ENCODE measurements at regions not wholly inside any gene's neighbourhood (a gene's known extent, or its start where the extent isn't known, plus 50 kb on each side); places are given as distances from the start of the nearest gene placed in this dataset.

- H3F3A ChIP-seq (ENCODE audit: insufficient read depth, low read length, poor library complexity, severe bottlenecking): no peaks in the 10 kb centered on the region
- H3K9me2 ChIP-seq (ENCODE audit: insufficient read depth, low read length): no peaks in the 10 kb centered on the region
- H3K79me2 ChIP-seq (replicated peaks; ENCODE audit: insufficient read depth, low read length): no peaks in the 10 kb centered on the region
- H3K36me3 ChIP-seq (ENCODE audit: insufficient read depth, low read length): no peaks in the 10 kb centered on the region
- H3K4me3 ChIP-seq (ENCODE audit: low read length): no peak overlapping the region
- H3K27me3 ChIP-seq (ENCODE audit: insufficient read depth, low read depth, low read length): no peaks in the 10 kb centered on the region
- TF ChIP-seq EP300 (conservative IDR thresholded peaks at IDR 0.05; ENCODE audit: poor library complexity, severe bottlenecking) (no peak), RAD21 (conservative IDR thresholded peaks at IDR 0.05) (no peak), EZH2 (IDR thresholded peaks at IDR 0.05; ENCODE audit: borderline replicate concordance, insufficient read depth, low read length, poor library complexity, severe bottlenecking) (no peak), POLR2AphosphoS5 (IDR thresholded peaks at IDR 0.05) (no peak), TAF1 (IDR thresholded peaks at IDR 0.05; ENCODE audit: low read depth) (no peak), MXI1 (conservative IDR thresholded peaks at IDR 0.05; ENCODE audit: poor library complexity, severe bottlenecking) (no peak), CTCF (IDR thresholded peaks at IDR 0.05; ENCODE audit: poor library complexity, severe bottlenecking) (no peak), SMC3 (conservative IDR thresholded peaks at IDR 0.05; ENCODE audit: poor library complexity) (no peak)
- TF ChIP-seq, protein P1, sequence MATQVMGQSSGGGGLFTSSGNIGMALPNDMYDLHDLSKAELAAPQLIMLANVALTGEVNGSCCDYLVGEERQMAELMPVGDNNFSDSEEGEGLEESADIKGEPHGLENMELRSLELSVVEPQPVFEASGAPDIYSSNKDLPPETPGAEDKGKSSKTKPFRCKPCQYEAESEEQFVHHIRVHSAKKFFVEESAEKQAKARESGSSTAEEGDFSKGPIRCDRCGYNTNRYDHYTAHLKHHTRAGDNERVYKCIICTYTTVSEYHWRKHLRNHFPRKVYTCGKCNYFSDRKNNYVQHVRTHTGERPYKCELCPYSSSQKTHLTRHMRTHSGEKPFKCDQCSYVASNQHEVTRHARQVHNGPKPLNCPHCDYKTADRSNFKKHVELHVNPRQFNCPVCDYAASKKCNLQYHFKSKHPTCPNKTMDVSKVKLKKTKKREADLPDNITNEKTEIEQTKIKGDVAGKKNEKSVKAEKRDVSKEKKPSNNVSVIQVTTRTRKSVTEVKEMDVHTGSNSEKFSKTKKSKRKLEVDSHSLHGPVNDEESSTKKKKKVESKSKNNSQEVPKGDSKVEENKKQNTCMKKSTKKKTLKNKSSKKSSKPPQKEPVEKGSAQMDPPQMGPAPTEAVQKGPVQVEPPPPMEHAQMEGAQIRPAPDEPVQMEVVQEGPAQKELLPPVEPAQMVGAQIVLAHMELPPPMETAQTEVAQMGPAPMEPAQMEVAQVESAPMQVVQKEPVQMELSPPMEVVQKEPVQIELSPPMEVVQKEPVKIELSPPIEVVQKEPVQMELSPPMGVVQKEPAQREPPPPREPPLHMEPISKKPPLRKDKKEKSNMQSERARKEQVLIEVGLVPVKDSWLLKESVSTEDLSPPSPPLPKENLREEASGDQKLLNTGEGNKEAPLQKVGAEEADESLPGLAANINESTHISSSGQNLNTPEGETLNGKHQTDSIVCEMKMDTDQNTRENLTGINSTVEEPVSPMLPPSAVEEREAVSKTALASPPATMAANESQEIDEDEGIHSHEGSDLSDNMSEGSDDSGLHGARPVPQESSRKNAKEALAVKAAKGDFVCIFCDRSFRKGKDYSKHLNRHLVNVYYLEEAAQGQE (IDR thresholded peaks at IDR 0.05; ENCODE audit: borderline replicate concordance): no peak
- no peaks in the 10 kb centered on the region for H3K9me3 ChIP-seq (ENCODE audit: low read length)
- H3K4me2 ChIP-seq (ENCODE audit: low read length): no peak overlapping the region
- H2AFZ ChIP-seq (ENCODE audit: low read depth, low read length): no peak overlapping the region
- H3K27ac ChIP-seq (ENCODE audit: low read length): no peak overlapping the region
- no peaks in the 10 kb centered on the region for H4K20me1 ChIP-seq (ENCODE audit: insufficient read depth)
- H3K9ac ChIP-seq (ENCODE audit: low read length): no peak overlapping the region
Measured at GRCh38 chr6:19324376-19324775, 512.8 kb upstream of the ID4 start.

GRCh38 chr6:19325335-19325789, 511.8 kb upstream of the ID4 start:
- Histone ChIP-seq H3K79me2 (replicated peaks; ENCODE audit: insufficient read depth, low read length) (no peaks in the 10 kb centered on the region), H3K4me2 (ENCODE audit: low read length) (no peak overlapping the region), H3K9me3 (ENCODE audit: low read length) (no peaks in the 10 kb centered on the region), H2AFZ (ENCODE audit: low read depth, low read length) (no peak overlapping the region), H4K20me1 (ENCODE audit: insufficient read depth) (no peaks in the 10 kb centered on the region), H3K27me3 (ENCODE audit: insufficient read depth, low read depth, low read length) (no peaks in the 10 kb centered on the region), H3K9me2 (ENCODE audit: insufficient read depth, low read length) (no peaks in the 10 kb centered on the region), H3K9ac (ENCODE audit: low read length) (no peak overlapping the region), H3F3A (ENCODE audit: insufficient read depth, low read length, poor library complexity, severe bottlenecking) (no peaks in the 10 kb centered on the region), H3K36me3 (ENCODE audit: insufficient read depth, low read length) (no peaks in the 10 kb centered on the region), H3K27ac (ENCODE audit: low read length) (no peak overlapping the region), H3K4me3 (ENCODE audit: low read length) (no peak overlapping the region)
- TF ChIP-seq TAF1 (IDR thresholded peaks at IDR 0.05; ENCODE audit: low read depth): no peak
- TF ChIP-seq, protein P1 (IDR thresholded peaks at IDR 0.05; ENCODE audit: borderline replicate concordance): no peak
- no peak for TF ChIP-seq EP300 (conservative IDR thresholded peaks at IDR 0.05; ENCODE audit: poor library complexity, severe bottlenecking)
- TF ChIP-seq RAD21 (conservative IDR thresholded peaks at IDR 0.05): no peak
- TF ChIP-seq POLR2AphosphoS5 (IDR thresholded peaks at IDR 0.05): no peak
- TF ChIP-seq MXI1 (conservative IDR thresholded peaks at IDR 0.05; ENCODE audit: poor library complexity, severe bottlenecking): no peak
- no peak for TF ChIP-seq CTCF (IDR thresholded peaks at IDR 0.05; ENCODE audit: poor library complexity, severe bottlenecking)
- TF ChIP-seq SMC3 (conservative IDR thresholded peaks at IDR 0.05; ENCODE audit: poor library complexity): no peak
- no peak for TF ChIP-seq EZH2 (IDR thresholded peaks at IDR 0.05; ENCODE audit: borderline replicate concordance, insufficient read depth, low read length, poor library complexity, severe bottlenecking)
